ENCODE measurements at regions not wholly inside any gene's neighbourhood (a gene's known extent, or its start where the extent isn't known, plus 50 kb on each side); places are given as distances from the start of the nearest gene placed in this dataset.
A peak's percentile ranks its signal among the peaks of the same experiment; 100 is the strongest.

DNA sequence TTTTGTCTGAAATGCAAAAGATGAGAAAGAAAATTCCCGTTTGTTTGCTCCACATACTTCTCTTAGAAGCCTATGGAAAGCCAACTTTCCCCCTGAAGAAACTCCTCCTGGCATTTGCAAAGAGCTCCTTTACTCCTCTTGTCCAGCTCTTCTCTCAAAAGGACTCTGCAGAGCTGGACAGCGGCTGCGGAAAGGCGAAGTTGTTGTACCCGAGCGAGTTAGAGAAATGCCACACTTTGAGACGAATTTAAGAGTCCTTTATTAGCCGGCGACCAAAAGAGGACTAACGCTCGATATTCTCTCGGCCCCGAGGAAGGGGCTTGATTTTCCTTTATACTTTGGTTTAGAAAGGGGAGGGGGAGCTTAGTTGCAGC is 157.8 kb downstream of the TRIM27 start:
- H3K4me1 Mint-ChIP-seq: peaks cover 6% of the 10 kb centered on the region
- H3K27ac Mint-ChIP-seq: no peak overlapping the region
- no peak for TF ChIP-seq CTCF (IDR thresholded peaks at IDR 0.05; ENCODE audit: unreplicated experiment in 3 of 3)
- peaks cover 6% of the 10 kb centered on the region for H3K9me3 Mint-ChIP-seq
- no peaks in the 10 kb centered on the region for H3K36me3 Mint-ChIP-seq (ENCODE audit: low read depth)
- peak overlapping the region in 1 of 3 experiments; percentile 2 for H3K4me3 Mint-ChIP-seq
- H3K27me3 Mint-ChIP-seq (ENCODE audit: low read depth): peaks cover 93% of the 10 kb centered on the region

DNA sequence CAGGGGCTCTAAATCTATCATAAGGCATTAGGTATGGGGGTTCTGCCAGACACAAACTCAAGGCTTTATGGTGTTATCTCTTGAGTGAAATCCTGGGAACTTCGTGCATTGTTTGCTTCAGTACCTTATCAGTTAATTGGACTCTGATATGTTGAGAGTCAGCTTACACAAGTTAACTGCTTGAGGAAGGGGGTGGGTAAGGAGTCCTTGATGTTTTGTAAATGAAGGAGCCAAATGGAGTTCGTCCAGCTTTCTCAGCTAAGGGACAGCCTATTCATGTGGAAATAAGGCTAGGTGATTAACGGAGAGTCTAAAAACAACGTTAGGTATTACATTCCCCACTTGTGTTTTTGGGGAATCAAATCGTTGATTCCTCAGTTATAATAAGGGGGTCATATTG is 157.4 kb downstream of the TRIM27 start:
- no peak for TF ChIP-seq CTCF (IDR thresholded peaks at IDR 0.05; ENCODE audit: unreplicated experiment in 3 of 3)
- peaks cover 6% of the 10 kb centered on the region for H3K9me3 Mint-ChIP-seq
- no peaks in the 10 kb centered on the region for H3K36me3 Mint-ChIP-seq (ENCODE audit: low read depth)
- peaks cover 6% of the 10 kb centered on the region for H3K4me1 Mint-ChIP-seq
- H3K27me3 Mint-ChIP-seq (ENCODE audit: low read depth): peaks cover 97% of the 10 kb centered on the region
- no peak overlapping the region for H3K27ac Mint-ChIP-seq
- H3K4me3 Mint-ChIP-seq: no peak overlapping the region

- Mint-ChIP-seq H3K4me3 (no peak overlapping the region), H3K4me1 (peaks cover 6% of the 10 kb centered on the region), H3K27me3 (ENCODE audit: low read depth) (peaks cover 99% of the 10 kb centered on the region), H3K9me3 (peaks cover 6% of the 10 kb centered on the region), H3K27ac (no peak overlapping the region), H3K36me3 (ENCODE audit: low read depth) (no peaks in the 10 kb centered on the region)
- TF ChIP-seq CTCF (IDR thresholded peaks at IDR 0.05; ENCODE audit: unreplicated experiment in 3 of 3): no peak
Measured at GRCh38 chr6:28767133-28767532, 156.7 kb downstream of the TRIM27 start.

- Mint-ChIP-seq H3K4me3 (no peak overlapping the region), H3K27ac (no peak overlapping the region), H3K36me3 (ENCODE audit: low read depth) (no peaks in the 10 kb centered on the region), H3K4me1 (peaks cover 6% of the 10 kb centered on the region), H3K27me3 (ENCODE audit: low read depth) (peaks cover 100% of the 10 kb centered on the region), H3K9me3 (peaks cover 6% of the 10 kb centered on the region)
- TF ChIP-seq CTCF (IDR thresholded peaks at IDR 0.05; ENCODE audit: unreplicated experiment in 3 of 3): no peak
Measured at GRCh38 chr6:28767691-28768090, 156.1 kb downstream of the TRIM27 start.

DNA sequence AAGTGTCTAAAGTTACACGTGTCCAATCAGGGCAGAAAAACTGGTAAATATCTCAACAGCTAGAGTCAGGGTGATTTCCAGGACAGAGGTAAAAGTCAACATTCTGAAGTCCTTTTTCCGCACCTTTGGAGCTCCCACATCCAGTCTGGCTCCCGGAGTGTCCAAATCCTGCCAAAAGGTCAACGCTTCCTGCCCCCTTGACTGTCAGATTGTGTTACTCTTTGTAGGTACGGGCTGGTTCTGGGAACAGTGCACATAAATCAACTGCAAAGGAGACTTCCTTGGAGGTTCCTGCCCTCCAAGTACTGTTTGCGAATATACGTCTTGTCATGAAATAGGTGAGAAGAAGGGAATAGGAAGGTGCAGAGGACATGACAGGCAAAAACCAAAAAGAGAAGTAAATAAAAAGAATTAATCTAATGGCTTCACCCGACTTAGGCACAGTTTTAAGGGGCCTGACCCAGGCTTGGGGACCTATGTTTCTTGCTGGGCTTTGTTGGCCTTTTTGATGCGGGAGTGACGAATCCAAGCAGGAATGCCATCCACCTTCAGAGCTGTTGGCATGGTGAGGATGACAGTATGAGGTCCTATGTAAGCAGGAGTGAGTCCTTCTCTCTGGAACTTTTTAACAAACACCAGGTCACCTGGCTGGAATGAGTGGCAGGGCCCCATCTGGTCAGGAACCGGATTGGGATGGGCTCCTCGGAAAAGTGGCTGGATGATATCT is 155.4 kb downstream of the TRIM27 start:
- H3K4me1 Mint-ChIP-seq: peaks cover 11% of the 10 kb centered on the region
- peaks cover 10% of the 10 kb centered on the region for H3K9me3 Mint-ChIP-seq
- peaks cover 100% of the 10 kb centered on the region for H3K27me3 Mint-ChIP-seq (ENCODE audit: low read depth)
- H3K36me3 Mint-ChIP-seq (ENCODE audit: low read depth): no peaks in the 10 kb centered on the region
- H3K27ac Mint-ChIP-seq: no peak overlapping the region
- H3K4me3 Mint-ChIP-seq: no peak overlapping the region
- TF ChIP-seq CTCF (IDR thresholded peaks at IDR 0.05; ENCODE audit: unreplicated experiment in 3 of 3): no peak
